ENCODE measurements at regions not wholly inside any gene's neighbourhood (a gene's known extent, or its start where the extent isn't known, plus 50 kb on each side); places are given as distances from the start of the nearest gene placed in this dataset.

GRCh38 chr5:121737120-121737519 is 114.6 kb upstream of the FTMT start:
- TF ChIP-seq MAZ (CRISPR knock-in tag; conservative IDR thresholded peaks at IDR 0.05 in 1 of 2, IDR thresholded peaks at IDR 0.05 in 1 of 2): no peak
- no peak for TF ChIP-seq CTCF (IDR thresholded peaks at IDR 0.05 in 2 of 3, conservative IDR thresholded peaks at IDR 0.05 in 1 of 3; ENCODE audit: insufficient read depth in 2 of 3, low read depth in 1 of 3, low read length in 3 of 3)
- peak; percentile 60 for TF ChIP-seq CEBPB (tag; IDR thresholded peaks at IDR 0.05)
- TF ChIP-seq TFAP4 (CRISPR knock-in tag; IDR thresholded peaks at IDR 0.05; ENCODE audit: borderline replicate concordance): no peak
- TF ChIP-seq BHLHE40 (IDR thresholded peaks at IDR 0.05; ENCODE audit: low read length): no peak
- no peak for TF ChIP-seq SP2 (IDR thresholded peaks at IDR 0.05; ENCODE audit: extremely low read depth, low read depth, low read length, poor library complexity, severe bottlenecking)
- TF ChIP-seq GTF3C2 (IDR thresholded peaks at IDR 0.05; ENCODE audit: borderline replicate concordance, extremely low read depth, insufficient read length): no peak
- no peak for TF ChIP-seq ILK (tag; IDR thresholded peaks at IDR 0.05; ENCODE audit: borderline replicate concordance, low read depth)
- TF ChIP-seq E2F4 (CRISPR knock-in tag; IDR thresholded peaks at IDR 0.05; ENCODE audit: low read depth): no peak
- no peak for TF ChIP-seq POLR2AphosphoS5 (IDR thresholded peaks at IDR 0.05; ENCODE audit: control insufficient read depth, insufficient read depth, low read depth, low read length)
- TF ChIP-seq POLR2A (conservative IDR thresholded peaks at IDR 0.05): no peak
- TF ChIP-seq ZNF282 (CRISPR knock-in tag; IDR thresholded peaks at IDR 0.05): no peak

Measured in K562 (cell line).